ENCODE measurements at regions not wholly inside any gene's neighbourhood (a gene's known extent, or its start where the extent isn't known, plus 50 kb on each side); places are given as distances from the start of the nearest gene placed in this dataset.
"Not testable (repeated sequence)": the region's sequence is repeated elsewhere in the genome, so short reads cannot be mapped to it uniquely, and the experiment has no call there.

DNA sequence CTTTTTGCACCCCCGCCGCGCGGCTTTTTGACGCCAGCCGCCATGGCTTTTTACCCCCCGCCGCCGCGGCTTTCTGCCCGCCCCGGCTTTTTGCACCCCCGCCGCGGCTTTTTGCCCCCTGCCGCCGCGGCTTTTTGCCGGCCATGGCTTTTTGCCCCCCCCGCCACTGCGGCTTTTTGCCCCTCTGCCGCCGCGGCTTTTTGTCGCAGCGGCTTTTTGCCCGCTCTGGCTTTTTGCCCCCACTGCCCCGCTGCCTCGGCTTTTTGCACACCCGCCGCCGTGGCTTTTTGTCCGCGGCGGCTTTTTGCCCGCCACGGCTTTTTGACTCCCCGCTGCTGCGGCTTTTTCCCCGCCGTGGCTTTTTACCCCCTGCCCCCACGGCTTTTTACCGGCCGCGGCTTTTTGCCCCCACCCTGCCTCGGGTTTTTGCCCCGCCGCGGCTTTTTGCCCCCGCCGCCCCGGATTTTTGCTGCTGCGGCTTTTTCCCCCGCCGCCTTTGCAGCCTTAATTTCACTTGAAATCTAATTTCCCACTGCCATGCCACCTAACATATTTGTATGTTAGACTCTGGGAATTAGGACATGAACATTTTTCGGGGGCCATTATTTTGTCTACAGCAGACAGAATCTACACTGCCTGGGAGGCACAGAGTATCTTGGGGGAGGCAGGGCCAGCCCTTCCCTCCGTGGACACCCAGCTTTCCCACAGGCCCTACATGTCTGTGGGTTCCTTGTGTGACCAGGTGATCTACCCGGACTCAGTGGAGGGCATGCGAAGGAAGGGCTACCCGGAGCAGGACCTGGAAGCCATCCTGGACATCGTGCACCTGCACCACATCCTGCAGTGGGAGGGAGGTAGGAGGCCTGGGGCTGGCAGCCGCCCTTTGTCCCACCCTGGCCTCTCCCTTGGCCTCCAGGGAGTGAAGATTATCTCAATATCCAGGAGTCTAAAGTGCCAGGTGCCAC is 3031.0 kb upstream of the TEKT4 start:
- DNase-seq: no peak

DNA sequence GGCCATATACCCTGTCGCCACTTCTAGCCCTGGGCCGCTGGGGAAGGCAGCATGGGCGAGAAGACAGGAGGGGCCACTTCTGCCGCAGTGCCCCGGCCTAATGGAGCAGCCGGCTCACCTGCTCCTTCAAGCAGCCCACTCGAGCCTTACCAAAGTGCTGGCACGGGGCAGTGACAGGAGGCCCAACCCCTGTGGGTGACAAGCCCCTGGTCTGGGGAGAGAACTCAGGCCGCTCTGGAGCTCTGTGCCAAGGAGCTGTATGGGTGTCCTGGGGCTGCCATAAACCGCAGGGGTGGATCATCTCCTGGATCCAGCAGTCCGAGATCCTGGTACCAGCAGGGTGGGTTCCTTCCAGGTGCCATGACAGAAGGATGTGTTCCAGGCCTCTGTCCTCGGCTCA is 3029.0 kb upstream of the TEKT4 start:
- DNase-seq: not testable (repeated sequence)

DNA sequence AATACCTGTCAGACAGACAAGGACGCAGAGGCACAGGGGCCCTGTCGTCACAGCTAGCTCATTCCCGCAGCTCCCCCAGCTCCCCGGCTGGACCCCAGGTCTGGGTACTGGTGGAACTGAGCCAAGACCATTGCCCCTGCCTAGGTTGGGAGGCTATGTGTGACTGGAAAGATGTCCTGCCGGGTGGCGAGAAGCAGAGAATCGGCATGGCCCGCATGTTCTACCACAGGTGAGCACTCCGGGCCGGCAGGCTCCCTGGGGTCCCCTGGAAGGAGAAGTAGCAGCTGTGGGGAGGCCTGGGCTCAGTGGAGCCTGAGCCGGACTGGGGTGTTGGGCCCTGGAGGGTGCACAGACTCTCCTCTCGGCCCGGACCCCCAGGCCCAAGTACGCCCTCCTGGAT is 3028.3 kb upstream of the TEKT4 start:
- not testable (repeated sequence) for DNase-seq

DNA sequence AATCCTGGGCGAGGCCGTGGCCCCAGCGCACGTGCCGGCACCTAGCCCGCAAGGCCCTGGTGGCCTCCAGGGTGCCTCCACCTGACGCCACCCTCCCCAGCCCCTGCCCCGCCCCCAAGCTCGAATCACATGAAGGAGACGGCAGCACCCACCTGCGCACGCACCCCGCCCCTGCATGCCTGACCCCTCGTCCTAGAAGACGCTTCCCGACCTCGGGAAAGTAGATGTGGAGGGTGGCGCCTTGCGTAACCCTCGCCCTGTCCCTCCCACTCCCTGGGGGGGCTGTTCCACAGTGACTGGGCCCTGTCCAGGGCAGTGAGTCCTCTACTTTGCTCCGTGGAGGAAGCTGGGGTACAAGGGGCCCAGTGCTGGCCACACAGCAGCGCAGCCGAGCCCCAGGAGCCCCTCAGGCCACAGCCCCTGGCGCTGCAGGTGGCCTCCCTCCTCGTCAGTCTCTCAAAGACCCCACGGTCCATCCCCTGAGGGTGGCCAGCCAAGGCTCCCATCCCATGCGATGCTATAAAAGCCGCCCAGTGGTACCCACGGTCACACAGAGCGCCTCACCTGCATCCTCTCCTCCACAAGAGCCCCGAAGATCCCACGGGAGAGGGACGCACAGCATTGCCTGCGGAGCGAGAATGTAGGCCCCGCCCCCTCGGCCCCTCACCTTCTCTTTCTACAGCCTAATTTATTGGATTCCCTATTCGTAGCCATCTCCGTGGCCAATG is 3027.3 kb upstream of the TEKT4 start:
- DNase-seq: not testable (repeated sequence)

DNA sequence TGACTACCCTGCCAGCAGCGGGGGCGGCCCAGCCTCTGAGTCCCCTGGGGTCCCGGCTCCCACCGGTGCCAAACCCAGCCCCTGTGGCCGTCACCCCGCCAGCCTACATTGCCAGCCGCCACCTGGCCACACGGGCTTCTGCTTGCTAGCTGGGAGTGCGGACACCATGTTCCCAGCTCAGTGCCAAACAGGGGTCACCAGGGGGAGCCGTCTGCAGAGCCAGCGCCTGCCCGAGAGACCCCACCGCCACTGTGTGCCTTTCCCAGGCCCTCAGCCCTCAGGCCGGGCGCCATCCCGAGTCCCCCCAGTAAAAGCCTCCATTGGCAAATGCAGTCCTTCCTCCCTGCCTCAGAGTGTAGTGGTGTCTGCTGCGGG is 3026.8 kb upstream of the TEKT4 start:
- DNase-seq: not testable (repeated sequence)

DNA sequence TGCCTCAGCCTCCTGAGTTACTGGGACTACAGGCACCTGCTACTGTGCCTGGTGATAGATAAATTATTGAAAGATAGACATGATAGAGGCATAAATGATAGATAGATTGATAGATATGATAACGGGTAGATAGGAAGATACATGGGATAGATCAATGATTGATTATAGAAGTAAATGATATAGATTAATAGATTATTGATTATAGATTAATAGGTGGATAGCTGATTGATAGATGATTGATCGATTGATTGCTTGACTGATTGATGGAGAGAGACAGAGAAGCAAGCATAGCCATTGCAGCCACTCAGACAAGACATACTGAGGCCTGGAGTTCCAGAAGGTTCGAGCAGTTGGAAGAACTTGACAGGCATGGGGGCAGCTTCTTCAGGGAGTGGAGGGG is 3024.8 kb upstream of the TEKT4 start:
- not testable (repeated sequence) for DNase-seq

DNA sequence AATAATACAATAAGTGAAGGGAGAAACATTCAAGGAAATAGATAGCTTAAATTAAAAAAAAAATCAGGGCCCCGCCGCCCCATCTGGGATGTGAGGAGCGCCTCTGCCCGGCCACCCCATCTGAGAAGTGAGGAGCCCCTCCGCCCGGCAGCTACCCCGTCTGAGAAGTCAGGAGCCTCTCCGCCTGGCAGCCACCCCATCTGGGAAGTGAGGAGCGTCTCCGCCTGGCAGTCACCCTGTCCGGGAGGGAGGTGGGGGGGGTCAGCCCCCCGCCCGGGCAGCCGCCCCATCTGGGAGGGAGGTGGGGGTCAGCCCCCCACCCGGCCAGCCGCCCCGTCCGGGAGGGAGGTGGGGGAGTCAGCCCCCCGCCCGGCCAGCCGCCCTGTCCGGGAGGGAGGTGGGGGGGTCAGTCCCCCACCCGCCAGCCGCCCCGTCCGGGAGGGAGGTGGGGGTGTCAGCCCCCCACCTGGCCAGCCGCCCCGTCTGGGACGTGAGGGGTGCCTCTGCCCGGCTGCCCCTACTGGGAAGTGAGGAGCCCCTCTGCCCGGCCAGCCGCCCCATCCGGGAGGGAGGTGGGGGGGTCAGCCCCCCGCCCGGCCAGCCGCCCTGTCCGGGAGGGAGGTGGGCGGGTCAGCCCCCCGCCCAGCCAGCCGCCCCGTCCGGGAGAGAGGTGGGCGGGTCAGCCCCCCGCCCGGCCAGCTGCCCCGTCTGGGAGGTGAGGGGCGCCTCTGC is 3019.4 kb upstream of the TEKT4 start:
- DNase-seq: not testable (repeated sequence)

DNA sequence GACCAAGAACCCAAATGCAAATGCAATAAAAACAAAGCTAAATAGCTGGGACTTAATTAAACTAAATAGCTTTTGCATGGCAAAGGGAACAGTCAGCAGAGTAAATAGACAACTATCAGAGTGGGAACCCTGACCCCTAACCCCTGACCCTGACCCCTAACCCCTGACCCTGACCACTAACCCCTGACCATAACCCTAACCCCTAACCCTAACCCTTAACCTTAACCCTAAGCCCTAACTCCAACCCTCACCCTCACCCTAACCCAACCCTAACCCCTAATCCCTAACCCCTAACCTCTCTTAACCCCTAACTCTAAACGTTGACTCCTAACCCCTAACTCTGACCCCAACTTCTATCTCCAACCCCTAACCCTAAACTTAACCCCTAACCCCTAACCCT is 3014.3 kb upstream of the TEKT4 start:
- DNase-seq: not testable (repeated sequence)

DNA sequence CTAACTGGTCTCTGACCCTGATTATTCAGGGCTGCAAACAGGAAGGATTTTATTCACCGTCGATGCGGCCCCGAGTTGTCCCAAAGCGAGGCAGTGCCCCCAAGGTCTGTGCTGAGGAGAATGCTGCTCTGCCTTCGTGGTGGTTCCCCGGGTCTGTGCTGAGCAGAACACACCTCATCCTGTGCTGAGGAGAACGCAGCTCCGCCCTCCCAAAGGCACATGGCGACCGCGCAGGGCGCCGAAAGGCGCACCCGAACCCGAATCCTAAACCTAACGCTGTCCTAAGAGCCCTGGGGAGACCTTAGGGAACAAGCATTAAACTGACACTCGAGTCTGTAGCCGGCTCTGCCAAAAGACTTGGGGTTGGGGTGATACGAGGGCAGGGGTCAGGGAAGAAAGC is 3013.5 kb upstream of the TEKT4 start:
- DNase-seq: not testable (repeated sequence)

DNA sequence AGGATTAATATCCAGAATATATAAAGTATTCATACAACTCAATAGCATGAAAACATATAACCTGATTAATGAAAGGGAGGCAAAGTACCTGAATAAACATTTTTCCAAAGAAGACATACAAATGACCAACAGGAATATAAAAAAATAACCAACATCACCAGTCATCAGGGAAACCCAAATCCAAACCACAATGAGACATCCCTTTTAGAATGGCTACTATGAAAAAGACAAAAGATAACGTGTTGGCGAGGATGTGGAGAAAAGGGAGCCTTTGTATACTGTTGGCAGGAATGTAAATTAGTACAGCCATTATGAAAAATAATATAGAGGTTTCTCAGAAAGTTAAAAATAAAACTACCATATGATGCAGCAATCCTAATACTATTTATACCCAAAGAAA is 2999.5 kb upstream of the TEKT4 start:
- not testable (repeated sequence) for DNase-seq

DNA sequence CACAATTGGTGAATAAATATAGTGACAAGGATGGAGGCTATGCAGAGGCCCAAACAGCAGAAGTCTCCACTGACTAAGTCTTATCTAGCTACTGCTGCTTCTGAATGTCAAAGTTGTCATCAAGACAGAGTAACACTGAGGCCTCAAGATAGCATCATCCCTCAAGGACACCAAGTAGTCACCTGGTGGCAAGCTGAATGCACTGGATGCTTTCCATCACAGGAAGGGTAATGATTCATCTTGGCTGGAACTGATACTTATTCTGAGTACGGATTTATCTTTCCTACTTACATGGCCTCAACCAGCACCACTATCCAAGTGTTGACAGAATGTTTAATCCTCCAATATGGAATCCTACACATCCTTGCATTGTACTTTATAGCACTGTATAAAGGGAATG is 2997.8 kb upstream of the TEKT4 start:
- DNase-seq: not testable (repeated sequence)

DNA sequence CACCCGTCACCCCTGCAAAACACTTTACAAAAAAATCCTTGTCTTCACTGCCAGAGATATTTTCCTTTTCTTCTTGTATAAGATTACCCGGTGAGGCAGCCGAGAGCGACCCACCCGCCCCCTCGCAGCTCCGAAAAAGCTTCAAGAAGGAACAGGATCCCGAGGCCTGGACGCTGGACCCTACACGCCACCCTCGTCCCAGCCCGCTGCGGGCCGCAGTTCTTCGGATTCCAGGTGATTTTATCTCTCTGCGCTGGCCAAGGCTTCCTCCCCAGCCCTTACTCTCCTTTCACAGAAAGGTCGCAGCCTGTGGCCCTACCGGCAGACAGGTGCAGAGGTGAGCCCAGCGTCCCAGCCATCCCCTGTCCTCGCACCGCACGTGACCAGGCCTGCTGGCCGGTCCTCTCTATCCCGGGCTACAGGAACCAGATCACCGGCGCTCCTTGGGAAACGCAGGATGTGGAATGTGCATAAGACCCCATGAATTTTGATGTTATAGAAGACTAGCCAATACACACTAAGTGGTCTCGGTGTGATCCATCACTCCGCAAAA is 2993.5 kb upstream of the TEKT4 start:
- not testable (repeated sequence) for DNase-seq

DNA sequence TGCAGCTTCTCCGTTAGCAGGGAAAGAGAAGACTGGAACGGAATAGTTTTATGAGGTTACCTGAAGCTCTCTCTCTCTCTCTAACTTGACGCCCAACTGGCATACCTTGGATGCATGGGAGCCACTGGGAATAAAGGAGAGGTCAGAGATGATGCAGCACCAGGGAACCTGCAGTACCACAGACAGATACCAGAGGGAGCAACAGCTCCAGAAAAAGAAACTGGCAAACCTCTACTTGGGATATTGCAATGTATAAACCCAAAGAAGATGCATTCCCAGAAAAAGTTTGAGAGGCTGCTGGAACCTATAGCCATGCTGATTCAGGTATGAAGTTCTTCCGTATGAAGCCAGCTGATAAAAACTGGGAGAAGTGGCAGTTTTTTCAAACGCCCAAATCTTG is 2976.1 kb upstream of the TEKT4 start:
- not testable (repeated sequence) for DNase-seq

DNA sequence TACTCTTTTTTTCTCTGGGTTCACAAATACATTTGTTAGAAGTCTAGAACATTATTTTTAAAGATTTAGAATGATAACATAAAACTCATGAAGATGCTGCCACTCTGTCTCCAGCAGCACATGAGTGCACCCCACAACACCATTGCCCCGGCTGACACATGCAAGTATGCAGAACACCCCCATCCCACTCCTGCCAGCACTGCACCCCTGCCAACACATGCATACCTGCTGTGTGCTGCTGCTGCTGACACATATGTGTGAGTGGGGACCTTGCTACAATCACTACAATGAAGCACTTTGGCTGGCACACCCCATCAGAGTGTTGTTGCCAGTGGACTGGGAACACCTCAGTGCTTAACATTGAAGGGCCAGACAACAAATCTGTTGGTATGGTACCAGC is 2953.6 kb upstream of the TEKT4 start:
- not testable (repeated sequence) for DNase-seq

Data from fibroblast of skin of right biceps (primary cell).